K562 (cell line): ENCODE measurements at regions not wholly inside any gene's neighbourhood (a gene's known extent, or its start where the extent isn't known, plus 50 kb on each side); places are given as distances from the start of the nearest gene placed in this dataset.
A peak's percentile ranks its signal among the peaks of the same experiment; 100 is the strongest.
"Not testable (repeated sequence)": the region's sequence is repeated elsewhere in the genome, so short reads cannot be mapped to it uniquely, and the experiment has no call there.

ENCODE experiments used
- ATAC-seq: fragments of 200-7000 bp; cut with Tn5 transposase; 3 replicates; pipeline ENCODE4 v1.9.1; 2020; ENCODE audit warnings: moderate library complexity
- BruUV-seq: library from RNA; stranded (reverse); fragments of 400-500 nt; replicated peaks from 2 replicates; lab custom pipeline; 2021; lab: Mats Ljungman, UMichigan
- CTCF ChIA-PET: fragments of 300-600 bp; formaldehyde crosslinking; extraction: SDS; loops from one replicate; lab custom pipeline; 2021; ENCODE audit warnings: low intra/inter-chr PET ratio; lab: Yijun Ruan, JAX
- POLR2A ChIA-PET: fragments of 300-600, 350-650 bp; sonication (Branson Sonifier 250); formaldehyde crosslinking; extraction: SDS; loops from one replicate; lab custom pipeline; 2021; ENCODE audit warnings: antibody characterized with exemption, inconsistent platforms; lab: Yijun Ruan, JAX
- DNase-seq, 4 experiments: peaks; one replicate each; pipeline versions ENCODE4 v3.0.0 to v3.0.0-alpha.2; 2011 to 2018; ENCODE audit warnings: low spot score in 3 of 4, mixed read lengths in 3 of 4; ENCODE audit errors: extremely low read depth in 1 of 4
- FAIRE-seq: peaks from 2 replicates; lab custom pipeline; 2011; peaks lifted over from hg19 to GRCh38; lab: Jason Lieb, UNC
- H2AFZ ChIP-seq: 2 replicates; pipeline ENCODE4 v1.6.0; 2011; ENCODE audit warnings: low read depth, low read length, control low read depth, inconsistent platforms
- H3K27ac ChIP-seq: fragments of 200-600 bp; 3 replicates; pipeline ENCODE4 v1.8.0; 2011; ENCODE audit warnings: low read depth, mild to moderate bottlenecking, control low read depth, inconsistent platforms, low read length, moderate library complexity, mixed read lengths; ENCODE audit errors: extremely low read depth
- H3K27me3 ChIP-seq, 2 experiments: fragments of 300-600 bp in 1 of 2; 2 replicates in 1 of 2; 3 replicates in 1 of 2; pipeline versions ENCODE4 v1.6.0 to v1.8.0; 2011; ENCODE audit warnings: inconsistent platforms in 2 of 2, low read length in 2 of 2, mild to moderate bottlenecking in 1 of 2, mixed read lengths in 1 of 2, moderate library complexity in 1 of 2; ENCODE audit not compliant: control insufficient read depth in 2 of 2, insufficient read depth in 2 of 2
- H3K36me3 ChIP-seq: fragments of 300-600 bp; 3 replicates; pipeline ENCODE4 v1.8.0; 2011; ENCODE audit warnings: mild to moderate bottlenecking, low read length, inconsistent platforms; ENCODE audit not compliant: control insufficient read depth, insufficient read depth
- H3K4me1 ChIP-seq, 2 experiments: fragments of 200-600 bp in 1 of 2; replicated peaks in 1 of 2; 2 replicates in 1 of 2; 3 replicates in 1 of 2; pipeline versions ENCODE4 v1.5.1 to v1.8.0; 2011; ENCODE audit warnings: inconsistent platforms in 2 of 2, low read length in 2 of 2, mild to moderate bottlenecking in 1 of 2, mixed read lengths in 1 of 2, moderate library complexity in 1 of 2; ENCODE audit not compliant: control insufficient read depth in 2 of 2, insufficient read depth in 2 of 2
- H3K4me2 ChIP-seq: 2 replicates; pipeline ENCODE4 v1.6.1; 2011; ENCODE audit warnings: low read length, control low read depth, inconsistent platforms, mixed read lengths; ENCODE audit not compliant: insufficient read depth
- H3K4me3 ChIP-seq: fragments of 200-600 bp; sonication (generic), shearing (Covaris generic); 2 replicates; pipeline ENCODE4 v1.5.1; 2016; ENCODE audit warnings: control low read depth, inconsistent platforms
- H3K79me2 ChIP-seq: fragments of 200-600 bp; 3 replicates; pipeline ENCODE4 v1.8.0; 2011; ENCODE audit warnings: low read length, inconsistent platforms; ENCODE audit not compliant: control insufficient read depth, insufficient read depth
- H3K9ac ChIP-seq, 2 experiments: 2 replicates each; pipeline versions ENCODE4 v1.6.0 to v1.6.1; 2011; ENCODE audit warnings: low read depth in 2 of 2, low read length in 2 of 2, control low read depth in 1 of 2, inconsistent platforms in 1 of 2, mild to moderate bottlenecking in 1 of 2, mixed read lengths in 1 of 2; ENCODE audit not compliant: insufficient read depth in 1 of 2
- H3K9me1 ChIP-seq: one replicate; pipeline ENCODE4 v1.6.0; 2011; ENCODE audit warnings: inconsistent platforms, mild to moderate bottlenecking, low read length, moderate library complexity; ENCODE audit not compliant: control insufficient read depth, insufficient read depth
- H3K9me3 ChIP-seq: replicated peaks from 2 replicates; pipeline ENCODE4 v1.5.1; 2011; ENCODE audit warnings: low read depth, low read length, inconsistent platforms; ENCODE audit not compliant: control insufficient read depth, insufficient read depth
- H4K20me1 ChIP-seq: replicated peaks from 2 replicates; pipeline ENCODE4 v1.6.1; 2011; ENCODE audit warnings: low read length, inconsistent platforms, mixed read lengths; ENCODE audit not compliant: control insufficient read depth, insufficient read depth
- ETV1 ChIP-seq: fragments of 450-650 bp; conservative IDR thresholded peaks from 2 replicates; pipeline ENCODE4 v1.6.1; 2016; ENCODE audit warnings: missing genetic modification characterization, control low read depth, low read depth, missing compliant biosample characterization
- GABPA ChIP-seq: fragments of 200-800 bp; sonication (Bioruptor generic); conservative IDR thresholded peaks from 2 replicates; pipeline ENCODE4 v1.6.1; 2016; ENCODE audit warnings: low read depth, missing genetic modification characterization, missing compliant biosample characterization
- GABPB1 ChIP-seq: sonication (generic); formaldehyde crosslinking; IDR thresholded peaks from 2 replicates; pipeline ENCODE4 v1.8.0; 2022; ENCODE audit warnings: mild to moderate bottlenecking, missing genetic modification reagents
- JUND ChIP-seq, 2 experiments: IDR thresholded peaks; 2 replicates in 1 of 2; 3 replicates in 1 of 2; pipeline ENCODE4 v1.6.1; 2011; ENCODE audit warnings: borderline replicate concordance in 2 of 2, low read depth in 2 of 2, low read length in 2 of 2, improper control_type of control experiment in 1 of 2, missing biosample characterization in 1 of 2, missing genetic modification characterization in 1 of 2, missing genetic modification reagents in 1 of 2
- L3MBTL2 ChIP-seq: fragments of 450-650 bp; IDR thresholded peaks from 2 replicates; pipeline ENCODE4 v1.6.1; 2016; ENCODE audit warnings: mild to moderate bottlenecking, moderate library complexity
- NR2C1 ChIP-seq, 2 experiments: fragments of 450-650 bp; IDR thresholded peaks; 2 replicates each; pipeline ENCODE4 v1.6.1; 2017; ENCODE audit warnings: mild to moderate bottlenecking in 2 of 2, antibody characterized with exemption in 1 of 2, inconsistent platforms in 1 of 2, missing compliant biosample characterization in 1 of 2, missing genetic modification characterization in 1 of 2
- WGBS: fragments of 100-300 bp; shearing (Covaris generic); methylation state at CpG from one replicate; pipeline ENCODE4 v1.1.6; 2016; ENCODE audit warnings: low coverage, mixed read lengths; ENCODE audit not compliant: insufficient coverage; ENCODE audit errors: missing lambda C conversion rate; 5-methylcytosine and 5-hydroxymethylcytosine counted together
- in situ Hi-C: fragments of 300-500 bp; cut with MboI; formaldehyde crosslinking; loops from 4 replicates; pipeline ENCODE4 v1.15.0; 2018; ENCODE audit warnings: inconsistent platforms, mixed read lengths
- intact Hi-C: fragments of 100-400 bp; cut with micrococcal nuclease; formaldehyde crosslinking; loops from 2 replicates; pipeline ENCODE4 v1.14.2; 2022
- TF ChIP-seq, protein P1 (sequence below), 2 experiments: fragments of 450-650 bp in 1 of 2; sonication (generic) in 1 of 2; formaldehyde crosslinking in 1 of 2; IDR thresholded peaks in 1 of 2; conservative IDR thresholded peaks in 1 of 2; 2 replicates each; pipeline versions ENCODE4 v1.6.1 to v1.8.1; 2016 to 2023; ENCODE audit warnings: mild to moderate bottlenecking in 2 of 2, moderate library complexity in 2 of 2, inconsistent platforms in 1 of 2, missing genetic modification reagents in 1 of 2

DNA sequence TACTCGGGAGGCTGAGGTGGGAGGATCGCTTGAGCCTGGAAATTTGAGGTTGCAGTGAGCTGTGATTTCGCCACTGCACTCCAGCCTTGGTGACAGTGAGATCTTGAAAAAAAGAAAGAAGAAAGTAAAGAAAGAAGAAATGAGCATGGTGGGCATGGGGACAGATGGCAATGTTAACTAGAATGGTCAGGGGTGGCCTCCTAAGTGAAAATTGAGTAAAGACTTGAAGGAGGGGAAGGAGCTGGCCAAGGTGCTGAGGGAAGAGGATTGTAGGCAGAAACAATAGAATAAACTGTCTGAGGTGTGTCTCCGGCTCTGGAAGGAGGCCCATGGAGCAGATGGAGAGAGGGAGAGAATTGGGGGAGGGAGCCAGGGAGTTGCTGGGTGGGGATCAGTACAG is 60.1 kb upstream of the METTL14 start:
- H3K9me3 ChIP-seq, ATAC-seq, DNase-seq, H4K20me1 ChIP-seq, H3K9me1 ChIP-seq, POLR2A ChIA-PET, CTCF ChIA-PET, H3K4me1 ChIP-seq, H3K9ac ChIP-seq, H3K4me3 ChIP-seq, H3K27ac ChIP-seq, FAIRE-seq, H3K36me3 ChIP-seq, intact Hi-C loops, H2AFZ ChIP-seq, H3K79me2 ChIP-seq, H3K27me3 ChIP-seq, H3K4me2 ChIP-seq, in situ Hi-C loops, BruUV-seq: not testable (repeated sequence)
- no CpG with 5 or more reads among the region's 4 CpGs for WGBS

DNA sequence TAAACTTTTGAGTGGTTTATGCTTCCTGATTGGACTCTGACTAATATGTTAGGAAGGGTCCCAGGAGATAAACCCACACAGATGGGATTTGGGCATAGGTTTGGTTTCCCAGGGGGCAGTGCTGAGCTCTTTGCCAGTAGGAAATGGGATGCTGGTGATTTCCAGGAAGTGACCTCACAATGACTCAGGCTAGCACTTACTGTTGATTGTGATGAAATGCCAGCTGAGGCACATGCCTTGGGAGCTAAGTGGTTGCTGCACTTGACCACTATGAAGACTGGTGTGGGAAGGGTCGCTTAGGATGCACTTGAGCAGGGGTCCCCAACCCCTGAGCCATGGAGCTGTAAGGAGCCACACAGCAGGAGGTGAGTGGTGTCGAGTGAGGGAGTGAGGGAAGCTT is 55.5 kb upstream of the METTL14 start:
- 67% methylated on average over 1 of the region's 2 CpGs for WGBS
- H4K20me1 ChIP-seq; H3K4me1 ChIP-seq; H3K9ac ChIP-seq; in situ Hi-C loops; H3K79me2 ChIP-seq; BruUV-seq; H2AFZ ChIP-seq; POLR2A ChIA-PET; H3K4me3 ChIP-seq; FAIRE-seq; H3K27me3 ChIP-seq; H3K9me3 ChIP-seq; CTCF ChIA-PET; H3K4me2 ChIP-seq; H3K9me1 ChIP-seq; intact Hi-C loops; ATAC-seq; TF ChIP-seq NR2C1 (IDR thresholded peaks at IDR 0.05); JUND (tag; IDR thresholded peaks at IDR 0.05; ENCODE audit: borderline replicate concordance, low read depth, low read length): not testable (repeated sequence)
- Histone ChIP-seq H3K27ac (peak overlapping the region; percentile 36; the same call in 1 of the 3 replicates), H3K36me3 (peaks cover 10% of the 10 kb centered on the region; the same call in 1 of the 3 replicates)
- DNase-seq, result peak in 1 of 4 experiments; percentile 39
- peak; percentile 51; the same call in 1 of the 2 replicates for TF ChIP-seq GABPB1 (CRISPR knock-in tag)
- peak; percentile 59; the same call in 1 of the 2 replicates for TF ChIP-seq ETV1 (tag)
- TF ChIP-seq GABPA (tag), result 0 out of 2 replicates have a peak, but pooled peaks have one; percentile 31
- TF ChIP-seq NR2C1 (tag; IDR thresholded peaks at IDR 0.05), result 0 out of 2 replicates have a peak, but pooled peaks have one; percentile 32
- peak; percentile 29; the same call in 1 of the 2 replicates for TF ChIP-seq JUND (IDR thresholded peaks at IDR 0.05; ENCODE audit: borderline replicate concordance, low read depth, low read length)
- TF ChIP-seq, protein P1, sequence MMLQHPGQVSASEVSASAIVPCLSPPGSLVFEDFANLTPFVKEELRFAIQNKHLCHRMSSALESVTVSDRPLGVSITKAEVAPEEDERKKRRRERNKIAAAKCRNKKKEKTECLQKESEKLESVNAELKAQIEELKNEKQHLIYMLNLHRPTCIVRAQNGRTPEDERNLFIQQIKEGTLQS (IDR thresholded peaks at IDR 0.05), result peak; percentile 73
- TF ChIP-seq, protein P1 (CRISPR knock-in tag; conservative IDR thresholded peaks at IDR 0.05), result not testable (repeated sequence)
- peak; percentile 84 for TF ChIP-seq L3MBTL2
